Astrocyte of the hippocampus (primary cell): ENCODE measurements at regions not wholly inside any gene's neighbourhood (a gene's known extent, or its start where the extent isn't known, plus 50 kb on each side); places are given as distances from the start of the nearest gene placed in this dataset.

Experiments
- DNase-seq: peaks from one replicate; pipeline ENCODE4 v3.0.0; 2011; ENCODE audit warnings: low read depth, low spot score

- no peak for DNase-seq
These were observed 1064.3 kb downstream of the DIAPH3 start for GRCh38 chr13:59099182-59099974.

GRCh38 chr13:59103004-59103768 lies 1060.5 kb downstream of the DIAPH3 start:
- DNase-seq = peak; percentile 63

GRCh38 chr13:59111751-59112171 lies 1052.0 kb downstream of the DIAPH3 start:
- peak; percentile 91 for DNase-seq

- DNase-seq = peak; percentile 98
These were observed 1051.5 kb downstream of the DIAPH3 start for GRCh38 chr13:59112221-59112718.

DNA sequence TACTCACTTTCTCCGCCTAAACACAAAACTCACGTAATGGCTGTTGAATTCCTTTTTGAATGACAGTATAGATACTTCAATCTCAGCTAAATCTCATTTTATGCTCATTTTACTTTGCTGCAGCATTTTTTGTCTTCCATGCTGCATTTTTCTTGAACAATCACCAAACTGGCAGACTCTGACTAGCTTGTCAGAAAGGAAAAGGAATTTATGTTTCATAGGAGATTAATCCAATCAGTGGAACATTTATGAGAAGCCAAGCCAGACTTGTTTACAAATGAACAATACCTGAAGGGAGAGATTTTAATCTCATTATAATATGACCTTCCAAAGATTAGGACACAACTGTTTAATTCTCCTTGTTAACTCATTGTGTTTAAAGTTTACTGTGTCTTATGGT lies 1044.3 kb downstream of the DIAPH3 start:
- no peak for DNase-seq

DNA sequence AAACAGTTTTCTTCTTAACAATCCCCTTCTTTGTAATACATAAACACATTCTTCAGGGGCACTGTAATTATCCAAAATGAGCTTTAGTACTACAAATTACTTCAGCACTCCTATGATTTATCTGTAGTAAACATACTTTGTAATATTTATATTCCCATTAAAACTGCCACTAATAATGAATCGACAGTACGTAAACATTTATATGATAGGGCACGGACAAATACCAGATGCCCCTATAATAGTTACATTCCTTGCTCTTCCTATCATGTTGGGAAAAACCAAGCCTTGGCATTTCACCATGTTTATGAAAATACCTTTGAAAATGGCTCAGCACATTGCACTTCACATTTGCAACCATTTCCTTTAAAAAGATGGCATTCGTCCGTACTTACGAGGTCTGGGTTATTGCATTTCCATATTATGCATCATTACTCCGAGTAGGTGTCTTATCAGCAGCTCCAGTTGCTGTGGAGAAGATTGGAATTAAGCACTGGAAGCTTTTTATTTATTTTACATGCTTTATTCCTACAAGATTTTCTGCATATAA lies 1043.4 kb downstream of the DIAPH3 start:
- DNase-seq = no peak

DNA sequence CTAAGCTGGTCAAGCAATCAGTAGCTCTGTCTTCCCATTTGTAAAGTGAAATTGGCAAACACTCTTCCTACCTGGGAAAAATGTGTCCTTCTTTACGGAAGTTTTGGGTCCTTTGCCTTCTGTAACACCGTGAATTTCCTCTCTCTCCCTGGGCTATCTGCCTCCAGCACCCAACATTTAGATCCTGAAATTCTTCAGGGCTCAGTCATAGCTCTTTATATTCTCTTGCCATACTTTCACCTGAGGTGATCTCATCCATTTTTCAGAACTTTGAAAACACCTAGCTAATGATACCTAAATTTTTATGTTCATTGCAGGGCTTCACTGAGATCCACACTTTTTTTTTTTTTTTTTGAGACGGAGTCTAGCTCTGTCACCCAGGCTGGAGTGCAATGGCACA lies 1042.2 kb downstream of the DIAPH3 start:
- no peak for DNase-seq

- DNase-seq = no peak
These were observed 1037.3 kb downstream of the DIAPH3 start for GRCh38 chr13:59126474-59126873.

DNA sequence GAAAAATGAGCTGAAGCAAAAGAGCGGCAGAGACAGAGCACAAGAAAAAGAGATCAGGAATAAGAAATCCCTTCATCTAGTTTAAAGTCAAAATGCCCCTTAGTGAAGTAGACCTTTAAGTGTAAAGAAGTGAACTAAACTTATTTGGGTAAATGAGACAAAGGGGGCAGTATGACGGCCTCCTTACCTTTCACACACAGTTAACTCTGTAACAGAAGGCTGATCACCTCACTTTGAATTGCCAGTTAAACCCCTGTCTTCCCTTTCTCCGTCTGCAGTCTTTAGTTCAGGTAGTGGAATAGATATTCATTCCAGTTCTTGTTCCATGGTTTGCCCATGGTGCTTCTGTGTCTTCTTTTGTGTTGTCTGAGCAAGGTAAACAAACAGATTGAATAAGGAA lies 1029.8 kb downstream of the DIAPH3 start:
- no peak for DNase-seq

- DNase-seq = peak; percentile 54
These were observed 1019.0 kb downstream of the DIAPH3 start for GRCh38 chr13:59144700-59145099.

GRCh38 chr13:59145381-59145780 lies 1018.3 kb downstream of the DIAPH3 start:
- DNase-seq = peak; percentile 10

- DNase-seq = no peak
These were observed 1006.5 kb downstream of the DIAPH3 start for GRCh38 chr13:59157181-59157580.

GRCh38 chr13:59166174-59166573 lies 997.6 kb downstream of the DIAPH3 start:
- DNase-seq = no peak

DNA sequence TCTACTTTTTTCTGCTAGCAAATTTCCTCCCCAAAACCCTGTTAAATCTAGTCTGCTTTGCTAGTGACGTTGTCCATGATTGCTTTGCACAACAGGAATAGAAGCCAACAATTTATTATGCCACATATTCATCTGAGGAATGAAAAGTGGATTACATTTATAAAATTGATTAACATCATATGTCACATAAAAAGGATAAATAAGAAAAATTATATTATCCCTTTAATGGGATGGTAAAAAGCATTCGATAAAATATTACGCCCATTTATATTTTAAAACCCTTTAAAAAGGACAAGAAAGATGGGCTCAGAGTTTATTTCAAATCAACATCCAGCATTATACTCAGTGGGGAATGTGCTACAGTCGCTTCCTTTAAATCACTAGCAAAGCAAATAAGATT lies 991.7 kb downstream of the DIAPH3 start:
- DNase-seq = no peak

GRCh38 chr13:59176775-59177174 lies 987.0 kb downstream of the DIAPH3 start:
- no peak for DNase-seq

DNA sequence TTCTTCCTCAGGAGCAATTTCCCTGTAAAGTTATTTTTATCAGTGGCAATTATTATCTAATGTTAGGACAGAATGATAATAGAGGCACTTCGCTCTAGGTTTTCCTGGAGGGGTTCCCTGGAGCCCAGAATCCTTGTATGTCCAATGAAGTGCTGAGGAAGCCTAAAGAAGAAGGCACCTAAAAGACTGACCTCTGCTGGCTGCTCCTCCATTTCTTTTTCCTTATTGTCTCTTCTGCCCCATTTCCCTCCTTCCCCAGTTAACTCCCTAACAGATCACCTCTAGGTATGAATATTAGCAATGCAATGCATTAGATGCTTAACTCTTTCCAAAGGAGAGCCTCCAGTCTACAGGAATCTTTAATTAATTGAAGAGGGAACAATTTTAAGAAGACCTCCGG lies 985.4 kb downstream of the DIAPH3 start:
- DNase-seq = no peak

GRCh38 chr13:59182241-59182640 lies 981.5 kb downstream of the DIAPH3 start:
- DNase-seq = no peak

DNA sequence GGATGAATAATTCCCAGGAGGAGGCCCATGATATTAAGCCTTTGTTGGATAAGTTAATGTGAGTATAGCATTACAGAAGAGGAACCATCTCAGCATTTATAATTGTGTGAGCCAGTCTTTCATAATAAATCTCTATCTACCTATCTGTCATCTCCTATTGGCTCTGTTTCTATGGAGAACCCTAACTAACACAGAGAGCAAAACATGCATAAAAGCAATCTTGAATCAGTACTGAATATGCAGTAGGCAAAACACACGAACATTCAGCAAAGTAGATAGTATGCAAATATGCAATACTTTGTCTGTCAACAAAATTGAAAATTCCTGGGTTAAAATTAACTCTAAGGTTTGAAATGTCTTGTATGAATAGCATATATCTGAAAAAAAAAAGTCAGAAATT lies 966.3 kb downstream of the DIAPH3 start:
- no peak for DNase-seq

DNA sequence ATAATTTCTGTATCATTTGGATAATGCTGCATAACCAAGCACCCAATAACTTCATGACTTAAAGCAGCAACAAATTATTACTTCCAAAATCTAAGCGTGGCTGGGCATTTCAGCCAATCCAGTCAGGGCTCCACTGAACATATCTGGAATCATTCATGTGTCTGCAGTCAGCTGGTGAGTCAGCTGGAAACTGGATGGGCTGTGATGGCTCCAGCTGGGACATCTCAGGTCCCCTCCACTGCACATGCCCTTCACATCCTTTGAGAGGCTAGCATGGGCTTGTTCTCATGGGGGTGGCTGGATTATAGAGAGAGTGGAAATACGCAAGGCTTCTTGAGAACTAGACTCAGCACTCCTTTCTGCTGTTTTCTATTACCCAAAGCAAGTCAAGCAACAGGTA lies 961.9 kb downstream of the DIAPH3 start:
- no peak for DNase-seq

DNA sequence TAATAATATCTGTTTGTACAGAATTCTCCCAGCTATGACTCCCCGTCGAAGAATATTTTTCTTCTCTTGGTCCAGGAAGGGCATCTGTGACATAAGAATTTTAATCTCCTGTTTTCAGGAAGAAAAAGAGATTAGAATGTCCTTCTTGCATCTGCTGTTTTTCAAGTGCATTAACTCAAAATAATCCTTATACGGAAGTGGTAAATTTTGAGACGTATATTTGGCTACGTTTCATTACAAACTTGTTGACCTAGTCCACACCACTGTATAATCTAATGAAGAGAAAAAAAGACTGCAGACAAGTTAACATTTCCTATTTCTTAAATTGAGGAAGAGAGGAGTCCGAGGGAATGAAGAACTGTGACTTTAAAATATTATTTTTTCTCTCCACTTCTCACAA lies 959.9 kb downstream of the DIAPH3 start:
- DNase-seq = no peak

GRCh38 chr13:59205501-59205900 lies 958.2 kb downstream of the DIAPH3 start:
- DNase-seq = no peak

DNA sequence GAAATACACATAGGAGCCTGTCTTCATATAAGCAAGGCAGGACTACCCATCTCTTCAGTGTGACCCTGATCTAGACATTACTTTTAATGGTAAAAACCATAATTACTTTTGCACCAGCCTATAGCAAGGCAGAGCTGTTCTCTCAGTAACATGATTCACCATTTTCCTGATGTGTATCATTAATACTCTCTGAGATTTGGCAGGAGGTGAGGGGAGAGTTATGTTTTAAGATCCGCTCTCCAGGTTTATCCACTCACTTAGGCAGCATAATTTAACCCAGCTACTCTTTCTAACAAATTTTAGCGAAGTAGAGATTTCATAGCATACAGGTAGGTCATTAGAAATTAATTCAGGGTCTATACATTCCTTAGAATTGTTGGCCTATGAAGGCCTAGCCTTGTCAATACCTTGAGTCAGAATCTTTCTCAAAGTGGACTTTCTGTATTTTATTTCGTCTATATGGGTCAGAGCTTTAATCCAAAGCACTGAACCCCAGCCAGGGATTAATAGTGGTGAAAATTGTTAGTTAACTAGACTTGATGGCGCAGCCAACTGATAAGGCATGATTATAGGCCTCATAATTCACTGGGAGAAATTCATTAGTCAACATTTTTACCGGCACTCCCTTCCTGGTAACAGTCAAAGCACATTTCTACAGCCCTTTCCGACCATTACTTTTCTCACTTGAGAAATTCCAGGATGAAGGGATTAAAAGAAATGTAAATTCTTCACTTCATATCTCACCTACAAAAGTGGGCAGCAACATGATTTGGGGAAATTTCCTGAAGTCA lies 955.1 kb downstream of the DIAPH3 start:
- no peak for DNase-seq
